ENCODE measurements at regions not wholly inside any gene's neighbourhood (a gene's known extent, or its start where the extent isn't known, plus 50 kb on each side); places are given as distances from the start of the nearest gene placed in this dataset.
"Not testable (repeated sequence)": the region's sequence is repeated elsewhere in the genome, so short reads cannot be mapped to it uniquely, and the experiment has no call there.

GRCh38 chr7:152508701-152509100 lies 72.9 kb upstream of the KMT2C start:
- POLR2A ChIA-PET, result no interaction called here
- H3K4me3 ChIP-seq (ENCODE audit: control insufficient read depth in 1 of 7, extremely low read depth in 1 of 7, insufficient read depth in 4 of 7, low read depth in 2 of 7, low read length in 6 of 7), result no peak overlapping the region
- H3K9me3 ChIP-seq (ENCODE audit: control extremely low read depth in 1 of 5, control insufficient read depth in 4 of 5, insufficient read depth in 2 of 5, low read depth in 1 of 5, low read length in 4 of 5), result no peaks in the 10 kb centered on the region
- H3K27me3 ChIP-seq (replicated peaks in 2 of 5; ENCODE audit: control insufficient read depth in 4 of 5, insufficient read depth in 5 of 5, low read length in 4 of 5), result no peaks in the 10 kb centered on the region
- CTCF ChIA-PET, result interaction anchor here (1.0 to 2.0 kb wide), 3 partner anchors 14 to 36 kb away, joined by 3 to 10 read pairs (median 4); no protein-coding TSS in a partner anchor
- no peaks in the 10 kb centered on the region for H3K36me3 ChIP-seq (ENCODE audit: control insufficient read depth in 4 of 4, insufficient read depth in 4 of 4, low read length in 3 of 4)
- DNase-seq, result no peak
- no peak overlapping the region for H3K27ac ChIP-seq (ENCODE audit: insufficient read depth in 1 of 2, low read depth in 1 of 2, low read length in 2 of 2, poor library complexity in 1 of 2, severe bottlenecking in 2 of 2)
- H3K4me1 ChIP-seq (ENCODE audit: control extremely low read depth in 1 of 4, control insufficient read depth in 4 of 4, insufficient read depth in 4 of 4, low read length in 3 of 4), result peaks cover 0 to 9% (median 7%) of the 10 kb centered on the region in 4 experiments

- Histone ChIP-seq H3K4me1 (ENCODE audit: control extremely low read depth in 1 of 4, control insufficient read depth in 4 of 4, insufficient read depth in 4 of 4, low read length in 3 of 4) (no peaks in the 10 kb centered on the region), H3K4me3 (ENCODE audit: control insufficient read depth in 1 of 7, extremely low read depth in 1 of 7, insufficient read depth in 4 of 7, low read depth in 2 of 7, low read length in 6 of 7) (no peak overlapping the region), H3K27ac (ENCODE audit: insufficient read depth in 1 of 2, low read depth in 1 of 2, low read length in 2 of 2, poor library complexity in 1 of 2, severe bottlenecking in 2 of 2) (no peak overlapping the region), H3K36me3 (ENCODE audit: control insufficient read depth in 4 of 4, insufficient read depth in 4 of 4, low read length in 3 of 4) (no peaks in the 10 kb centered on the region), H3K9me3 (ENCODE audit: control extremely low read depth in 1 of 5, control insufficient read depth in 4 of 5, insufficient read depth in 2 of 5, low read depth in 1 of 5, low read length in 4 of 5) (no peaks in the 10 kb centered on the region), H3K27me3 (replicated peaks in 2 of 5; ENCODE audit: control insufficient read depth in 4 of 5, insufficient read depth in 5 of 5, low read length in 4 of 5) (no peaks in the 10 kb centered on the region)
- DNase-seq, result no peak
- CTCF ChIA-PET, result interaction anchor here (0.7 to 1.5 kb wide), 3 partner anchors 15 to 169 kb away, joined by 3 read pairs; no protein-coding TSS in a partner anchor
- 100% methylated on average over 1 of the region's 2 CpGs for WGBS (ENCODE audit: insufficient coverage)
- POLR2A ChIA-PET, result no interaction called here
Measured at GRCh38 chr7:152505606-152506005, 69.8 kb upstream of the KMT2C start.

GRCh38 chr7:152504816-152505215 lies 69.0 kb upstream of the KMT2C start:
- CTCF ChIA-PET, result interaction anchor here (1.5 kb wide), 1 partner anchor 168 kb away, joined by 3 read pairs; no protein-coding TSS in a partner anchor
- H3K4me3 ChIP-seq (ENCODE audit: control insufficient read depth in 1 of 7, extremely low read depth in 1 of 7, insufficient read depth in 4 of 7, low read depth in 2 of 7, low read length in 6 of 7), result no peak overlapping the region
- POLR2A ChIA-PET, result no interaction called here
- H3K36me3 ChIP-seq (ENCODE audit: control insufficient read depth in 4 of 4, insufficient read depth in 4 of 4, low read length in 3 of 4), result no peaks in the 10 kb centered on the region
- no peaks in the 10 kb centered on the region for H3K27me3 ChIP-seq (replicated peaks in 2 of 5; ENCODE audit: control insufficient read depth in 4 of 5, insufficient read depth in 5 of 5, low read length in 4 of 5)
- no peaks in the 10 kb centered on the region for H3K9me3 ChIP-seq (ENCODE audit: control extremely low read depth in 1 of 5, control insufficient read depth in 4 of 5, insufficient read depth in 2 of 5, low read depth in 1 of 5, low read length in 4 of 5)
- DNase-seq, result no peak
- H3K4me1 ChIP-seq (ENCODE audit: control extremely low read depth in 1 of 4, control insufficient read depth in 4 of 4, insufficient read depth in 4 of 4, low read length in 3 of 4), result no peaks in the 10 kb centered on the region
- 96% methylated on average over 8 of the region's 10 CpGs for WGBS (ENCODE audit: insufficient coverage)
- H3K27ac ChIP-seq (ENCODE audit: insufficient read depth in 1 of 2, low read depth in 1 of 2, low read length in 2 of 2, poor library complexity in 1 of 2, severe bottlenecking in 2 of 2), result no peak overlapping the region

GRCh38 chr7:152504367-152504766 lies 68.6 kb upstream of the KMT2C start:
- no peaks in the 10 kb centered on the region for H3K9me3 ChIP-seq (ENCODE audit: control extremely low read depth in 1 of 5, control insufficient read depth in 4 of 5, insufficient read depth in 2 of 5, low read depth in 1 of 5, low read length in 4 of 5)
- POLR2A ChIA-PET, result no interaction called here
- DNase-seq, result no peak
- no peaks in the 10 kb centered on the region for H3K36me3 ChIP-seq (ENCODE audit: control insufficient read depth in 4 of 4, insufficient read depth in 4 of 4, low read length in 3 of 4)
- CTCF ChIA-PET, result interaction anchor here (0.8 to 1.5 kb wide), 2 partner anchors 22 to 168 kb away, joined by 3 read pairs; no protein-coding TSS in a partner anchor
- no peaks in the 10 kb centered on the region for H3K4me1 ChIP-seq (ENCODE audit: control extremely low read depth in 1 of 4, control insufficient read depth in 4 of 4, insufficient read depth in 4 of 4, low read length in 3 of 4)
- no peak overlapping the region for H3K27ac ChIP-seq (ENCODE audit: insufficient read depth in 1 of 2, low read depth in 1 of 2, low read length in 2 of 2, poor library complexity in 1 of 2, severe bottlenecking in 2 of 2)
- WGBS (ENCODE audit: insufficient coverage), result 94% methylated on average over 3 of the region's 3 CpGs
- no peaks in the 10 kb centered on the region for H3K27me3 ChIP-seq (replicated peaks in 2 of 5; ENCODE audit: control insufficient read depth in 4 of 5, insufficient read depth in 5 of 5, low read length in 4 of 5)
- H3K4me3 ChIP-seq (ENCODE audit: control insufficient read depth in 1 of 7, extremely low read depth in 1 of 7, insufficient read depth in 4 of 7, low read depth in 2 of 7, low read length in 6 of 7), result no peak overlapping the region

- H3K27me3 ChIP-seq (replicated peaks in 2 of 5; ENCODE audit: control insufficient read depth in 4 of 5, insufficient read depth in 5 of 5, low read length in 4 of 5), result no peaks in the 10 kb centered on the region
- no peaks in the 10 kb centered on the region for H3K4me1 ChIP-seq (ENCODE audit: control extremely low read depth in 1 of 4, control insufficient read depth in 4 of 4, insufficient read depth in 4 of 4, low read length in 3 of 4)
- H3K27ac ChIP-seq (ENCODE audit: insufficient read depth in 1 of 2, low read depth in 1 of 2, low read length in 2 of 2, poor library complexity in 1 of 2, severe bottlenecking in 2 of 2), result no peak overlapping the region
- ChIA-PET POLR2A (no interaction called here), CTCF (no interaction called here)
- WGBS (ENCODE audit: insufficient coverage), result 90% methylated on average over 7 of the region's 13 CpGs
- no peak for DNase-seq
- no peaks in the 10 kb centered on the region for H3K9me3 ChIP-seq (ENCODE audit: control extremely low read depth in 1 of 5, control insufficient read depth in 4 of 5, insufficient read depth in 2 of 5, low read depth in 1 of 5, low read length in 4 of 5)
- H3K4me3 ChIP-seq (ENCODE audit: control insufficient read depth in 1 of 7, extremely low read depth in 1 of 7, insufficient read depth in 4 of 7, low read depth in 2 of 7, low read length in 6 of 7), result no peak overlapping the region
- H3K36me3 ChIP-seq (ENCODE audit: control insufficient read depth in 4 of 4, insufficient read depth in 4 of 4, low read length in 3 of 4), result no peaks in the 10 kb centered on the region
Measured at GRCh38 chr7:152502813-152503790, 67.3 kb upstream of the KMT2C start.

GRCh38 chr7:152501506-152501905 lies 65.7 kb upstream of the KMT2C start:
- 100% methylated on average over 2 of the region's 3 CpGs for WGBS (ENCODE audit: insufficient coverage)
- CTCF ChIA-PET, result interaction anchor here (0.9 kb wide), 1 partner anchor 11 kb away, joined by 3 read pairs; no protein-coding TSS in a partner anchor
- Histone ChIP-seq H3K36me3 (ENCODE audit: control insufficient read depth in 4 of 4, insufficient read depth in 4 of 4, low read length in 3 of 4) (no peaks in the 10 kb centered on the region), H3K9me3 (ENCODE audit: control extremely low read depth in 1 of 5, control insufficient read depth in 4 of 5, insufficient read depth in 2 of 5, low read depth in 1 of 5, low read length in 4 of 5) (no peaks in the 10 kb centered on the region), H3K27me3 (replicated peaks in 2 of 5; ENCODE audit: control insufficient read depth in 4 of 5, insufficient read depth in 5 of 5, low read length in 4 of 5) (no peaks in the 10 kb centered on the region), H3K4me1 (ENCODE audit: control extremely low read depth in 1 of 4, control insufficient read depth in 4 of 4, insufficient read depth in 4 of 4, low read length in 3 of 4) (no peaks in the 10 kb centered on the region), H3K27ac (ENCODE audit: insufficient read depth in 1 of 2, low read depth in 1 of 2, low read length in 2 of 2, poor library complexity in 1 of 2, severe bottlenecking in 2 of 2) (no peak overlapping the region), H3K4me3 (ENCODE audit: control insufficient read depth in 1 of 7, extremely low read depth in 1 of 7, insufficient read depth in 4 of 7, low read depth in 2 of 7, low read length in 6 of 7) (no peak overlapping the region)
- no peak for DNase-seq
- POLR2A ChIA-PET, result no interaction called here

GRCh38 chr7:152499969-152500368 lies 64.2 kb upstream of the KMT2C start:
- CTCF ChIA-PET, result interaction anchor here (0.6 to 0.9 kb wide), 2 partner anchors 13 to 85 kb away, joined by 4 read pairs; no protein-coding TSS in a partner anchor
- not testable (repeated sequence) for H3K36me3 ChIP-seq (ENCODE audit: control insufficient read depth in 4 of 4, insufficient read depth in 4 of 4, low read length in 3 of 4); H3K4me3 ChIP-seq (ENCODE audit: control insufficient read depth in 1 of 7, extremely low read depth in 1 of 7, insufficient read depth in 4 of 7, low read depth in 2 of 7, low read length in 6 of 7); H3K9me3 ChIP-seq (ENCODE audit: control extremely low read depth in 1 of 5, control insufficient read depth in 4 of 5, insufficient read depth in 2 of 5, low read depth in 1 of 5, low read length in 4 of 5); DNase-seq; H3K27ac ChIP-seq (ENCODE audit: insufficient read depth in 1 of 2, low read depth in 1 of 2, low read length in 2 of 2, poor library complexity in 1 of 2, severe bottlenecking in 2 of 2); H3K4me1 ChIP-seq (ENCODE audit: control extremely low read depth in 1 of 4, control insufficient read depth in 4 of 4, insufficient read depth in 4 of 4, low read length in 3 of 4); H3K27me3 ChIP-seq (replicated peaks in 2 of 5; ENCODE audit: control insufficient read depth in 4 of 5, insufficient read depth in 5 of 5, low read length in 4 of 5)
- POLR2A ChIA-PET, result interaction anchor here (0.7 kb wide), 1 partner anchor 1707 kb away, joined by 3 read pairs; no protein-coding TSS in a partner anchor
- WGBS (ENCODE audit: insufficient coverage), result 75% methylated on average over 2 of the region's 2 CpGs
